ENCODE measurements at regions not wholly inside any gene's neighbourhood (a gene's known extent, or its start where the extent isn't known, plus 50 kb on each side); places are given as distances from the start of the nearest gene placed in this dataset.
"Not testable (repeated sequence)": the region's sequence is repeated elsewhere in the genome, so short reads cannot be mapped to it uniquely, and the experiment has no call there.

- no peak for DNase-seq
Observed at GRCh38 chr2:185891403-185891802, 152.8 kb downstream of the FSIP2 start.

- no peak for DNase-seq
Observed at GRCh38 chr2:185891804-185892411, 153.3 kb downstream of the FSIP2 start.

- no peak for DNase-seq
Observed at GRCh38 chr2:185892484-185892883, 153.9 kb downstream of the FSIP2 start.

- no peak for DNase-seq
Observed at GRCh38 chr2:185894223-185894622, 155.6 kb downstream of the FSIP2 start.

GRCh38 chr2:185895828-185896693, 157.5 kb downstream of the FSIP2 start:
- no peak for DNase-seq

- no peak for DNase-seq
Observed at GRCh38 chr2:185899366-185899765, 160.8 kb downstream of the FSIP2 start.

- DNase-seq = no peak
Observed at GRCh38 chr2:185919155-185919554, 180.6 kb downstream of the FSIP2 start.

GRCh38 chr2:185921048-185921756, 182.6 kb downstream of the FSIP2 start:
- no peak for DNase-seq

GRCh38 chr2:185934232-185934631, 195.6 kb downstream of the FSIP2 start:
- DNase-seq = no peak

- no peak for DNase-seq
Observed at GRCh38 chr2:185939858-185940257, 201.3 kb downstream of the FSIP2 start.

- no peak for DNase-seq
Observed at GRCh38 chr2:185942855-185943254, 204.3 kb downstream of the FSIP2 start.

- no peak for DNase-seq
Observed at GRCh38 chr2:185947722-185948121, 209.1 kb downstream of the FSIP2 start.

- DNase-seq = no peak
Observed at GRCh38 chr2:185952100-185952499, 213.5 kb downstream of the FSIP2 start.

- DNase-seq = no peak
Observed at GRCh38 chr2:185954389-185954788, 215.8 kb downstream of the FSIP2 start.

- no peak for DNase-seq
Observed at GRCh38 chr2:185955050-185955449, 216.4 kb downstream of the FSIP2 start.

GRCh38 chr2:185967335-185967734, 228.7 kb downstream of the FSIP2 start:
- no peak for DNase-seq

- DNase-seq = no peak
Observed at GRCh38 chr2:185970148-185970852, 231.7 kb downstream of the FSIP2 start.

- DNase-seq = no peak
Observed at GRCh38 chr2:185978634-185979407, 240.2 kb downstream of the FSIP2 start.

- no peak for DNase-seq
Observed at GRCh38 chr2:185979546-185980071, 241.0 kb downstream of the FSIP2 start.

- no peak for DNase-seq
Observed at GRCh38 chr2:185980944-185981343, 242.3 kb downstream of the FSIP2 start.

GRCh38 chr2:185984670-185985069, 246.1 kb downstream of the FSIP2 start:
- no peak for DNase-seq

GRCh38 chr2:185988907-185989306, 250.3 kb downstream of the FSIP2 start:
- not testable (repeated sequence) for DNase-seq

All from femur (tissue), 1 donor.